Mesenchymal stem cell (in vitro differentiated cells and primary cell): ENCODE measurements at regions not wholly inside any gene's neighbourhood (a gene's known extent, or its start where the extent isn't known, plus 50 kb on each side); places are given as distances from the start of the nearest gene placed in this dataset.

ENCODE experiments used
- DNase-seq: peaks from one replicate; pipeline ENCODE4 v3.0.0-alpha.2; 2013
- H2AFZ ChIP-seq: one replicate; pipeline ENCODE4 v1.6.1; 2013; ENCODE audit warnings: low read depth, mild to moderate bottlenecking, control low read depth, inconsistent platforms, low read length, moderate library complexity
- H2AK5ac ChIP-seq: 2 replicates; pipeline ENCODE4 v1.6.1; 2013; ENCODE audit warnings: low read length, moderate library complexity, mild to moderate bottlenecking, inconsistent platforms; ENCODE audit not compliant: severe bottlenecking
- H2BK120ac ChIP-seq: one replicate; pipeline ENCODE4 v1.6.1; 2013; ENCODE audit warnings: low read depth, mild to moderate bottlenecking, inconsistent platforms, low read length, moderate library complexity
- H2BK12ac ChIP-seq, 2 experiments: one replicate each; pipeline ENCODE4 v1.6.1; 2013; ENCODE audit warnings: inconsistent platforms in 2 of 2, low read length in 2 of 2, mild to moderate bottlenecking in 2 of 2, moderate library complexity in 2 of 2, control low read depth in 1 of 2
- H2BK15ac ChIP-seq: one replicate; pipeline ENCODE4 v1.6.1; 2013; ENCODE audit warnings: mild to moderate bottlenecking, low read depth, inconsistent platforms; ENCODE audit not compliant: poor library complexity, severe bottlenecking
- H2BK5ac ChIP-seq: 2 replicates; pipeline ENCODE4 v1.6.1; 2013; ENCODE audit warnings: low read depth, mild to moderate bottlenecking, low read length, control low read depth, inconsistent platforms; ENCODE audit not compliant: poor library complexity, severe bottlenecking
- H3K14ac ChIP-seq, 2 experiments: one replicate each; pipeline ENCODE4 v1.6.1; 2013; ENCODE audit warnings: inconsistent platforms in 2 of 2, low read length in 2 of 2, control low read depth in 1 of 2, mild to moderate bottlenecking in 1 of 2, moderate library complexity in 1 of 2
- H3K18ac ChIP-seq, 2 experiments: one replicate each; pipeline ENCODE4 v1.6.1; 2013; ENCODE audit warnings: inconsistent platforms in 2 of 2, low read length in 2 of 2, control low read depth in 1 of 2, low read depth in 1 of 2, mild to moderate bottlenecking in 1 of 2
- H3K23ac ChIP-seq, 2 experiments: one replicate each; pipeline ENCODE4 v1.6.1; 2013; ENCODE audit warnings: inconsistent platforms in 2 of 2, low read length in 2 of 2, mild to moderate bottlenecking in 2 of 2, moderate library complexity in 2 of 2, control low read depth in 1 of 2
- H3K27ac ChIP-seq: 2 replicates; pipeline ENCODE4 v1.5.1; 2013; ENCODE audit warnings: mild to moderate bottlenecking, moderate library complexity, low read length, control low read depth, inconsistent platforms; ENCODE audit not compliant: poor library complexity, severe bottlenecking
- H3K27me3 ChIP-seq, 2 experiments: 2 replicates each; pipeline versions ENCODE4 v1.6.1 to v1.7.0; 2013; ENCODE audit warnings: low read length in 2 of 2, mild to moderate bottlenecking in 2 of 2, moderate library complexity in 2 of 2, control low read depth in 1 of 2, inconsistent platforms in 1 of 2; ENCODE audit not compliant: control insufficient read depth in 1 of 2, insufficient read depth in 1 of 2
- H3K36me3 ChIP-seq, 2 experiments: 2 replicates each; pipeline versions ENCODE4 v1.6.1 to v1.7.0; 2013; ENCODE audit warnings: low read length in 2 of 2, control low read depth in 1 of 2, inconsistent platforms in 1 of 2, low read depth in 1 of 2, mild to moderate bottlenecking in 1 of 2; ENCODE audit not compliant: insufficient read depth in 2 of 2, control insufficient read depth in 1 of 2
- H3K4ac ChIP-seq, 2 experiments: one replicate each; pipeline ENCODE4 v1.6.1; 2013; ENCODE audit warnings: inconsistent platforms in 2 of 2, low read length in 2 of 2, mild to moderate bottlenecking in 2 of 2, moderate library complexity in 2 of 2, control low read depth in 1 of 2, low read depth in 1 of 2
- H3K4me1 ChIP-seq: 2 replicates; pipeline ENCODE4 v1.6.1; 2013; ENCODE audit warnings: low read depth, low read length, control low read depth; ENCODE audit not compliant: control insufficient read depth, insufficient read depth
- H3K4me2 ChIP-seq: 2 replicates; pipeline ENCODE4 v1.6.1; 2013; ENCODE audit warnings: low read length, mild to moderate bottlenecking, inconsistent platforms; ENCODE audit not compliant: poor library complexity, severe bottlenecking
- H3K4me3 ChIP-seq, 2 experiments: 2 replicates each; pipeline versions ENCODE4 v1.5.1 to v1.7.0; 2013; ENCODE audit warnings: low read length in 2 of 2, mild to moderate bottlenecking in 2 of 2, control low read depth in 1 of 2, low read depth in 1 of 2; ENCODE audit not compliant: insufficient read depth in 1 of 2
- H3K79me1 ChIP-seq: replicated peaks from 2 replicates; pipeline ENCODE4 v1.6.1; 2013; ENCODE audit warnings: mild to moderate bottlenecking, control low read depth, low read length, inconsistent platforms; ENCODE audit not compliant: poor library complexity, severe bottlenecking
- H3K9ac ChIP-seq: 2 replicates; pipeline ENCODE4 v1.7.0; 2013; ENCODE audit warnings: mild to moderate bottlenecking, low read length, moderate library complexity
- H3K9me3 ChIP-seq: 2 replicates; pipeline ENCODE4 v1.7.0; 2013; ENCODE audit warnings: mild to moderate bottlenecking, low read length; ENCODE audit not compliant: control insufficient read depth
- H4K8ac ChIP-seq: one replicate; pipeline ENCODE4 v1.6.1; 2013; ENCODE audit warnings: inconsistent platforms, mild to moderate bottlenecking, low read length, moderate library complexity
- H4K91ac ChIP-seq: one replicate; pipeline ENCODE4 v1.6.1; 2013; ENCODE audit warnings: mild to moderate bottlenecking, low read length, inconsistent platforms
- WGBS: methylation state at CpG from one replicate; pipeline ENCODE4 v1.1.7; 2013; ENCODE audit warnings: mixed read lengths; 5-methylcytosine and 5-hydroxymethylcytosine counted together

- Histone ChIP-seq H3K18ac (no peak overlapping the region), H3K4me2 (no peak overlapping the region), H3K9me3 (no peaks in the 10 kb centered on the region), H3K4me1 (no peaks in the 10 kb centered on the region), H2BK5ac (no peak overlapping the region), H3K36me3 (peaks cover 0 to 11% of the 10 kb centered on the region in 2 experiments), H3K4me3 (no peak overlapping the region), H3K27me3 (no peaks in the 10 kb centered on the region), H3K23ac (no peak overlapping the region), H3K27ac (no peak overlapping the region), H4K91ac (no peak overlapping the region), H4K8ac (no peak overlapping the region), H3K9ac (no peak overlapping the region), H2AK5ac (no peak overlapping the region), H2BK120ac (no peak overlapping the region), H3K79me1 (peaks cover 4% of the 10 kb centered on the region), H2AFZ (no peak overlapping the region), H3K4ac (no peak overlapping the region), H2BK15ac (no peak overlapping the region), H3K14ac (no peak overlapping the region), H2BK12ac (no peak overlapping the region)
- DNase-seq, result no peak
- 80% methylated on average over 9 of the region's 9 CpGs for WGBS
Measured at GRCh38 chrX:2596555-2597255, 94.4 kb upstream of the CD99 start.

- Histone ChIP-seq H3K14ac (no peak overlapping the region), H3K27me3 (no peaks in the 10 kb centered on the region), H2AK5ac (no peak overlapping the region), H2BK120ac (no peak overlapping the region), H2BK15ac (no peak overlapping the region), H4K91ac (no peak overlapping the region), H3K4me3 (no peak overlapping the region), H3K4me2 (no peak overlapping the region), H3K18ac (no peak overlapping the region), H3K23ac (no peak overlapping the region), H2BK12ac (no peak overlapping the region), H3K4me1 (no peaks in the 10 kb centered on the region), H3K27ac (no peak overlapping the region), H3K9ac (no peak overlapping the region), H3K9me3 (no peaks in the 10 kb centered on the region), H3K36me3 (peaks cover 0 to 11% of the 10 kb centered on the region in 2 experiments), H2BK5ac (no peak overlapping the region), H3K79me1 (peaks cover 4% of the 10 kb centered on the region), H4K8ac (no peak overlapping the region), H2AFZ (no peak overlapping the region), H3K4ac (no peak overlapping the region)
- no peak for DNase-seq
- 85% methylated on average over 4 of the region's 4 CpGs for WGBS
Measured at GRCh38 chrX:2596045-2596444, 95.0 kb upstream of the CD99 start.

GRCh38 chrX:2595258-2595657 lies 94.5 kb upstream of the DHRSX start:
- H3K79me1 ChIP-seq, result peaks cover 2% of the 10 kb centered on the region
- no peak overlapping the region for H2BK5ac ChIP-seq
- no peak overlapping the region for H3K14ac ChIP-seq
- H4K8ac ChIP-seq, result no peak overlapping the region
- no peak overlapping the region for H2BK120ac ChIP-seq
- H3K4ac ChIP-seq, result no peak overlapping the region
- H3K27me3 ChIP-seq, result no peaks in the 10 kb centered on the region
- H4K91ac ChIP-seq, result no peak overlapping the region
- no peak overlapping the region for H3K18ac ChIP-seq
- H3K9ac ChIP-seq, result no peak overlapping the region
- no peak overlapping the region for H2BK12ac ChIP-seq
- 90% methylated on average over 5 of the region's 5 CpGs for WGBS
- H2AK5ac ChIP-seq, result no peak overlapping the region
- no peak overlapping the region for H3K4me3 ChIP-seq
- no peak overlapping the region for H2BK15ac ChIP-seq
- H3K27ac ChIP-seq, result no peak overlapping the region
- no peak overlapping the region for H3K23ac ChIP-seq
- no peak overlapping the region for H2AFZ ChIP-seq
- no peaks in the 10 kb centered on the region for H3K9me3 ChIP-seq
- no peak for DNase-seq
- no peaks in the 10 kb centered on the region for H3K4me1 ChIP-seq
- H3K4me2 ChIP-seq, result no peak overlapping the region
- peaks cover 0 to 3% of the 10 kb centered on the region in 2 experiments for H3K36me3 ChIP-seq

GRCh38 chrX:2594491-2594890 lies 93.7 kb upstream of the DHRSX start:
- H3K27ac ChIP-seq, result no peak overlapping the region
- no peaks in the 10 kb centered on the region for H3K4me1 ChIP-seq
- H2BK15ac ChIP-seq, result no peak overlapping the region
- peaks cover 0 to 3% of the 10 kb centered on the region in 2 experiments for H3K36me3 ChIP-seq
- H3K4ac ChIP-seq, result no peak overlapping the region
- H3K4me2 ChIP-seq, result no peak overlapping the region
- no peak overlapping the region for H2AK5ac ChIP-seq
- no peak overlapping the region for H4K8ac ChIP-seq
- H4K91ac ChIP-seq, result no peak overlapping the region
- H2AFZ ChIP-seq, result no peak overlapping the region
- no peak overlapping the region for H2BK5ac ChIP-seq
- 88% methylated on average over 3 of the region's 3 CpGs for whole genome bisulfite sequencing
- no peak overlapping the region for H3K9ac ChIP-seq
- no peaks in the 10 kb centered on the region for H3K9me3 ChIP-seq
- H3K27me3 ChIP-seq, result no peaks in the 10 kb centered on the region
- no peak overlapping the region for H3K4me3 ChIP-seq
- no peak overlapping the region for H2BK120ac ChIP-seq
- no peak overlapping the region for H3K14ac ChIP-seq
- no peaks in the 10 kb centered on the region for H3K79me1 ChIP-seq
- H3K18ac ChIP-seq, result no peak overlapping the region
- H2BK12ac ChIP-seq, result no peak overlapping the region
- no peak for DNase-seq
- no peak overlapping the region for H3K23ac ChIP-seq
